A673 (cell line): ENCODE measurements at regions not wholly inside any gene's neighbourhood (a gene's known extent, or its start where the extent isn't known, plus 50 kb on each side); places are given as distances from the start of the nearest gene placed in this dataset.
"Not testable (repeated sequence)": the region's sequence is repeated elsewhere in the genome, so short reads cannot be mapped to it uniquely, and the experiment has no call there.

Experiments used
- BruUV-seq: library from RNA; stranded (reverse); fragments of 400-500 nt; replicated peaks from 2 replicates; lab custom pipeline; 2021; lab: Mats Ljungman, UMichigan
- CTCF ChIA-PET: fragments of 300-600 bp; sonication (Branson Sonifier 250); formaldehyde crosslinking; loops from one replicate; lab custom pipeline; 2022; ENCODE audit warnings: antibody characterized with exemption; lab: Charles Lee
- POLR2A ChIA-PET: fragments of 300-600 bp; sonication (Branson Sonifier 250); formaldehyde crosslinking; loops from one replicate; lab custom pipeline; 2022; ENCODE audit warnings: antibody characterized with exemption; ENCODE audit not compliant: low non-redundant PET; lab: Charles Lee
- DNase-seq: peaks from one replicate; pipeline ENCODE4 v3.0.0-alpha.2; 2015; ENCODE audit warnings: low spot score
- H3K27ac ChIP-seq: fragments of 200-600 bp; sonication (generic); 2 replicates; pipeline ENCODE4 v1.5.1; 2016; ENCODE audit warnings: mixed run types, low read depth, mild to moderate bottlenecking, mixed read lengths, antibody characterized with exemption, low read length; ENCODE audit not compliant: poor library complexity, severe bottlenecking
- H3K27me3 ChIP-seq: fragments of 200-600 bp; sonication (generic); replicated peaks from 2 replicates; pipeline ENCODE4 v1.6.1; 2017; ENCODE audit warnings: mixed run types, low read depth, mild to moderate bottlenecking, mixed read lengths, antibody characterized with exemption, low read length; ENCODE audit not compliant: insufficient read depth, poor library complexity
- H3K36me3 ChIP-seq: fragments of 200-600 bp; sonication (generic); 2 replicates; pipeline ENCODE4 v1.6.1; 2016; ENCODE audit warnings: mixed run types, mild to moderate bottlenecking, mixed read lengths, antibody characterized with exemption, low read length; ENCODE audit not compliant: insufficient read depth, poor library complexity, severe bottlenecking
- H3K4me1 ChIP-seq: fragments of 200-600 bp; sonication (generic); 2 replicates; pipeline ENCODE4 v1.6.1; 2017; ENCODE audit warnings: mixed run types, mild to moderate bottlenecking, mixed read lengths, antibody characterized with exemption, low read length; ENCODE audit not compliant: insufficient read depth, poor library complexity, severe bottlenecking
- H3K4me3 ChIP-seq: fragments of 200-600 bp; sonication (generic); 2 replicates; pipeline ENCODE4 v1.5.1; 2016; ENCODE audit warnings: low read depth, mixed run types, mild to moderate bottlenecking, mixed read lengths, low read length; ENCODE audit not compliant: poor library complexity, severe bottlenecking
- H3K9me3 ChIP-seq: fragments of 200-600 bp; sonication (generic); 2 replicates; pipeline ENCODE4 v1.6.1; 2016; ENCODE audit warnings: mixed run types, low read depth, mild to moderate bottlenecking, mixed read lengths, antibody characterized with exemption, low read length; ENCODE audit not compliant: poor library complexity, severe bottlenecking
- CTCF ChIP-seq: fragments of 300-800, 200-600 bp; sonication (generic); conservative IDR thresholded peaks from 2 replicates; pipeline ENCODE4 v1.5.1; 2017; ENCODE audit warnings: low read depth, mild to moderate bottlenecking, antibody characterized with exemption, low read length, moderate library complexity, mixed read lengths
- EZH2 ChIP-seq: fragments of 200-600 bp; sonication (generic); IDR thresholded peaks from 2 replicates; pipeline ENCODE4 v1.6.1; 2017; ENCODE audit warnings: borderline replicate concordance, low read depth, mild to moderate bottlenecking, mixed read lengths, antibody characterized with exemption, low read length; ENCODE audit not compliant: poor library complexity, severe bottlenecking
- intact Hi-C: fragments of 100-400 bp; cut with micrococcal nuclease; formaldehyde crosslinking; loops from one replicate; pipeline ENCODE4 v1.10.0; 2022; ENCODE audit not compliant: unreplicated experiment

- CTCF ChIA-PET = no interaction called here
- TF ChIP-seq CTCF (no peak), EZH2 (no peak)
- no TSS peak for BruUV-seq
- intact Hi-C loops = no loop called here
- POLR2A ChIA-PET = no interaction called here
- Histone ChIP-seq H3K36me3 (no peaks in the 10 kb centered on the region), H3K9me3 (peaks cover 4% of the 10 kb centered on the region), H3K27me3 (no peaks in the 10 kb centered on the region), H3K27ac (no peak overlapping the region), H3K4me3 (no peak overlapping the region), H3K4me1 (no peaks in the 10 kb centered on the region)
- DNase-seq = no peak
Measured at GRCh38 chr15:54776410-54776809, 420.3 kb downstream of the RSL24D1 start.

GRCh38 chr15:54772663-54773062, 424.1 kb downstream of the RSL24D1 start:
- POLR2A ChIA-PET = no interaction called here
- BruUV-seq = no TSS peak
- H3K4me3 ChIP-seq = no peak overlapping the region
- intact Hi-C loops = no loop called here
- TF ChIP-seq CTCF (no peak), EZH2 (no peak)
- no peaks in the 10 kb centered on the region for H3K27me3 ChIP-seq
- no peaks in the 10 kb centered on the region for H3K36me3 ChIP-seq
- CTCF ChIA-PET = no interaction called here
- H3K27ac ChIP-seq = no peak overlapping the region
- no peaks in the 10 kb centered on the region for H3K4me1 ChIP-seq
- no peak for DNase-seq
- peaks cover 7% of the 10 kb centered on the region for H3K9me3 ChIP-seq

GRCh38 chr15:54749461-54749860, 447.3 kb downstream of the RSL24D1 start:
- H3K36me3 ChIP-seq, H3K4me1 ChIP-seq, intact Hi-C loops, H3K4me3 ChIP-seq, POLR2A ChIA-PET, DNase-seq, BruUV-seq, H3K27me3 ChIP-seq, H3K27ac ChIP-seq, CTCF ChIA-PET: not testable (repeated sequence)
- peaks cover 17% of the 10 kb centered on the region for H3K9me3 ChIP-seq

GRCh38 chr15:54722342-54722986, 474.3 kb downstream of the RSL24D1 start:
- H3K36me3 ChIP-seq = no peaks in the 10 kb centered on the region
- CTCF ChIA-PET = no interaction called here
- DNase-seq = no peak
- intact Hi-C loops = no loop called here
- BruUV-seq = no TSS peak
- TF ChIP-seq EZH2 = no peak
- TF ChIP-seq CTCF = no peak
- H3K4me3 ChIP-seq = no peak overlapping the region
- H3K4me1 ChIP-seq = no peaks in the 10 kb centered on the region
- no peak overlapping the region for H3K27ac ChIP-seq
- peaks cover 21% of the 10 kb centered on the region for H3K9me3 ChIP-seq
- POLR2A ChIA-PET = no interaction called here
- H3K27me3 ChIP-seq = no peaks in the 10 kb centered on the region
